Vagina (tissue), 2 donors: ENCODE measurements at regions not wholly inside any gene's neighbourhood (a gene's known extent, or its start where the extent isn't known, plus 50 kb on each side); places are given as distances from the start of the nearest gene placed in this dataset.
"Not testable (repeated sequence)": the region's sequence is repeated elsewhere in the genome, so short reads cannot be mapped to it uniquely, and the experiment has no call there.

Source experiments
- DNase-seq, 2 donors: peaks; one replicate each; pipeline ENCODE4 v3.0.0-alpha.2; 2017; ENCODE audit errors: extremely low spot score in 2 of 2
- H3K27ac ChIP-seq: fragments of 200-600 bp; sonication (generic); one replicate; pipeline ENCODE4 v1.5.1; 2019
- H3K27me3 ChIP-seq: fragments of 200-600 bp; sonication (generic); one replicate; pipeline ENCODE4 v1.5.1; 2019
- H3K36me3 ChIP-seq, 2 donors: fragments of 200-600 bp; sonication (generic); one replicate each; pipeline ENCODE4 v1.5.1; 2017 to 2019
- H3K4me1 ChIP-seq: fragments of 200-600 bp; sonication (generic); one replicate; pipeline ENCODE4 v1.5.1; 2019
- H3K4me3 ChIP-seq, 2 donors: fragments of 200-600 bp; sonication (generic); 1 replicate in 1 of 2; 2 replicates in 1 of 2; pipeline ENCODE4 v1.5.1; 2016 to 2019
- H3K9me3 ChIP-seq: fragments of 200-600 bp; sonication (generic); one replicate; pipeline ENCODE4 v1.5.1; 2019
- CTCF ChIP-seq, 3 experiments: fragments of 450-650 bp in 2 of 3; fragments of 200-600 bp in 1 of 3; sonication (generic) in 1 of 3; IDR thresholded peaks; one replicate each; pipeline ENCODE4 v1.5.1; 2017 to 2019; ENCODE audit warnings: antibody characterized with exemption in 3 of 3, mild to moderate bottlenecking in 2 of 3, moderate library complexity in 2 of 3
- POLR2A ChIP-seq, 2 donors: fragments of 450-650 bp; IDR thresholded peaks; one replicate each; pipeline ENCODE4 v1.6.1; 2017; ENCODE audit warnings: antibody characterized with exemption in 2 of 2, mild to moderate bottlenecking in 2 of 2, moderate library complexity in 2 of 2
- POLR2AphosphoS5 ChIP-seq, 2 donors: sonication (generic); formaldehyde crosslinking; IDR thresholded peaks; one replicate each; pipeline ENCODE4 v1.9.0; 2017; ENCODE audit warnings: antibody characterized with exemption in 2 of 2, mild to moderate bottlenecking in 2 of 2, low read depth in 1 of 2; ENCODE audit not compliant: insufficient read depth in 1 of 2
- intact Hi-C: fragments of 100-400 bp; cut with DNase I; formaldehyde crosslinking; loops from one replicate; pipeline ENCODE4 v1.15.1; 2023

- H3K36me3 ChIP-seq, result no peaks in the 10 kb centered on the region
- H3K4me1 ChIP-seq, result peaks cover 9% of the 10 kb centered on the region
- H3K27me3 ChIP-seq, result no peaks in the 10 kb centered on the region
- no peaks in the 10 kb centered on the region for H3K9me3 ChIP-seq
- no peak overlapping the region for H3K27ac ChIP-seq
- DNase-seq, result no peak
- TF ChIP-seq POLR2AphosphoS5 (IDR thresholded peaks at IDR 0.05; ENCODE audit: insufficient read depth in 1 of 2, low read depth in 1 of 2), result no peak
- no peak for TF ChIP-seq CTCF (IDR thresholded peaks at IDR 0.05)
- TF ChIP-seq POLR2A (IDR thresholded peaks at IDR 0.05), result no peak
- H3K4me3 ChIP-seq, result no peak overlapping the region
- intact Hi-C loops, result loop anchor here (5.0 kb wide), 1 partner anchor 397 kb away; no protein-coding TSS in a partner anchor
Observed at GRCh38 chr16:11414815-11415775, 69.8 kb downstream of the RMI2 start.

GRCh38 chr16:11416228-11417001 is 71.2 kb downstream of the RMI2 start:
- Histone ChIP-seq H3K9me3 (no peaks in the 10 kb centered on the region), H3K36me3 (no peaks in the 10 kb centered on the region), H3K27me3 (no peaks in the 10 kb centered on the region), H3K27ac (no peak overlapping the region), H3K4me3 (no peak overlapping the region), H3K4me1 (peaks cover 1% of the 10 kb centered on the region)
- TF ChIP-seq POLR2A (IDR thresholded peaks at IDR 0.05), result no peak
- TF ChIP-seq CTCF (IDR thresholded peaks at IDR 0.05), result no peak
- TF ChIP-seq POLR2AphosphoS5 (IDR thresholded peaks at IDR 0.05; ENCODE audit: insufficient read depth in 1 of 2, low read depth in 1 of 2), result no peak
- no peak for DNase-seq
- intact Hi-C loops, result no loop called here

GRCh38 chr16:11417487-11417886 is 72.2 kb downstream of the RMI2 start:
- intact Hi-C loops, result no loop called here

GRCh38 chr16:11418506-11418905 is 73.2 kb downstream of the RMI2 start:
- no peaks in the 10 kb centered on the region for H3K36me3 ChIP-seq
- H3K4me1 ChIP-seq, result no peaks in the 10 kb centered on the region
- no peak overlapping the region for H3K4me3 ChIP-seq
- H3K27me3 ChIP-seq, result no peaks in the 10 kb centered on the region
- DNase-seq, result no peak
- intact Hi-C loops, result no loop called here
- no peak overlapping the region for H3K27ac ChIP-seq
- TF ChIP-seq POLR2A (IDR thresholded peaks at IDR 0.05) (no peak), POLR2AphosphoS5 (IDR thresholded peaks at IDR 0.05; ENCODE audit: insufficient read depth in 1 of 2, low read depth in 1 of 2) (no peak), CTCF (IDR thresholded peaks at IDR 0.05) (no peak)
- H3K9me3 ChIP-seq, result no peaks in the 10 kb centered on the region

More at GRCh38 chr16:11417487-11417886, 72.2 kb downstream of the RMI2 start:
- no peaks in the 10 kb centered on the region for H3K27me3 ChIP-seq
- no peaks in the 10 kb centered on the region for H3K36me3 ChIP-seq
- H3K4me1 ChIP-seq, result no peaks in the 10 kb centered on the region
- H3K9me3 ChIP-seq, result no peaks in the 10 kb centered on the region
- H3K27ac ChIP-seq, result no peak overlapping the region
- no peak overlapping the region for H3K4me3 ChIP-seq
- TF ChIP-seq POLR2A (IDR thresholded peaks at IDR 0.05) (no peak), CTCF (IDR thresholded peaks at IDR 0.05) (no peak), POLR2AphosphoS5 (IDR thresholded peaks at IDR 0.05; ENCODE audit: insufficient read depth in 1 of 2, low read depth in 1 of 2) (no peak)
- no peak for DNase-seq

- not testable (repeated sequence) for H3K4me3 ChIP-seq, H3K36me3 ChIP-seq, DNase-seq, H3K9me3 ChIP-seq, H3K27ac ChIP-seq, H3K27me3 ChIP-seq, H3K4me1 ChIP-seq
- intact Hi-C loops, result loop anchor here (10.0 kb wide), 1 partner anchor 65 kb away; no protein-coding TSS in a partner anchor
Observed at GRCh38 chr16:11420067-11420466, 74.8 kb downstream of the RMI2 start.
